Kidney epithelial cell (primary cell): ENCODE measurements at regions not wholly inside any gene's neighbourhood (a gene's known extent, or its start where the extent isn't known, plus 50 kb on each side); places are given as distances from the start of the nearest gene placed in this dataset.

Experiments
- DNase-seq: peaks from one replicate; pipeline ENCODE4 v3.0.0-alpha.2; 2010; ENCODE audit warnings: low read depth
- H3K27me3 ChIP-seq: 2 replicates; pipeline ENCODE4 v1.6.0; 2011; ENCODE audit warnings: low read length; ENCODE audit not compliant: control insufficient read depth, insufficient read depth
- H3K36me3 ChIP-seq: 2 replicates; pipeline ENCODE4 v1.5.1; 2011; ENCODE audit warnings: low read length; ENCODE audit not compliant: control insufficient read depth, insufficient read depth
- H3K4me3 ChIP-seq: 2 replicates; pipeline ENCODE4 v1.5.1; 2011; ENCODE audit warnings: low read depth, mild to moderate bottlenecking, control low read depth, low read length
- TF ChIP-seq, protein P1 (sequence below): IDR thresholded peaks from 2 replicates; pipeline ENCODE4 v1.5.1; 2011; ENCODE audit warnings: mild to moderate bottlenecking, moderate library complexity, low read length, control low read depth, inconsistent platforms; ENCODE audit not compliant: insufficient read depth, poor library complexity, severe bottlenecking

DNA sequence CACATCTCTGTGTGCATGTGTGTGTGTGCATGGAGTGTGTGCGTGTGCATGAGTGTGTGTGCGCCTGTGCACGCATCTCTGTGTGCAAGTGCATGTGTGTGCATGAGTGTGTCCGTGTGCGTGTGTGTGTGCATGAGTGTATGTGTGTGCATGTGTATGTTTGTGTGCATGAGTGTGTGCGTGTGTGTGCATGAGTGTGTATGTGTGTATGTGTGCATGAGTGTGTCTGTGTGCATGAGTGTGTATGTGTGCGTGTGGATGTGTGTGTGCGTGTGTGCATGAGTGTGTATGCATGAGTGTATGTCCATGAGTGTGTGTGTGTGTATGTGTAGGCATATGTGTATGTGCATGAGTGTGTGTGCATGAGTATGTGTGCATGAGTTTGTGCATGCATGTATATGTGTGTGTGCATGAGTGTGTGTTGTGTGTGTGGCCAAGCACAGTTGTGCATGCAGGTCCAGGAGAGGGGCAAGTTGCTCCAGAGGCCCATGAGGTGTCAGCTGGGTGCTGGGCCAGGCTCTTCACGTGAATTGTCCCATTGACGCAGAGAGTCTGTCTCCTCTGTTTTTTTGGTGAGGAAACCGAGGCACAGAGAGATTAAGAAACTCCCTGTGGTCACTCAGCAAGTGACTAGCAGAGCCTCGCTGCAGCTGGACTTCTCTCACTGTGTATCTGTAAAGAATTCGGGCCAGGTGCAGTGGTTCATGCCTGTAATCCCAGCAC is 75.5 kb downstream of the ASB1 start:
- TF ChIP-seq, protein P1, sequence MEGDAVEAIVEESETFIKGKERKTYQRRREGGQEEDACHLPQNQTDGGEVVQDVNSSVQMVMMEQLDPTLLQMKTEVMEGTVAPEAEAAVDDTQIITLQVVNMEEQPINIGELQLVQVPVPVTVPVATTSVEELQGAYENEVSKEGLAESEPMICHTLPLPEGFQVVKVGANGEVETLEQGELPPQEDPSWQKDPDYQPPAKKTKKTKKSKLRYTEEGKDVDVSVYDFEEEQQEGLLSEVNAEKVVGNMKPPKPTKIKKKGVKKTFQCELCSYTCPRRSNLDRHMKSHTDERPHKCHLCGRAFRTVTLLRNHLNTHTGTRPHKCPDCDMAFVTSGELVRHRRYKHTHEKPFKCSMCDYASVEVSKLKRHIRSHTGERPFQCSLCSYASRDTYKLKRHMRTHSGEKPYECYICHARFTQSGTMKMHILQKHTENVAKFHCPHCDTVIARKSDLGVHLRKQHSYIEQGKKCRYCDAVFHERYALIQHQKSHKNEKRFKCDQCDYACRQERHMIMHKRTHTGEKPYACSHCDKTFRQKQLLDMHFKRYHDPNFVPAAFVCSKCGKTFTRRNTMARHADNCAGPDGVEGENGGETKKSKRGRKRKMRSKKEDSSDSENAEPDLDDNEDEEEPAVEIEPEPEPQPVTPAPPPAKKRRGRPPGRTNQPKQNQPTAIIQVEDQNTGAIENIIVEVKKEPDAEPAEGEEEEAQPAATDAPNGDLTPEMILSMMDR: no peak
- no peak overlapping the region for H3K4me3 ChIP-seq

DNA sequence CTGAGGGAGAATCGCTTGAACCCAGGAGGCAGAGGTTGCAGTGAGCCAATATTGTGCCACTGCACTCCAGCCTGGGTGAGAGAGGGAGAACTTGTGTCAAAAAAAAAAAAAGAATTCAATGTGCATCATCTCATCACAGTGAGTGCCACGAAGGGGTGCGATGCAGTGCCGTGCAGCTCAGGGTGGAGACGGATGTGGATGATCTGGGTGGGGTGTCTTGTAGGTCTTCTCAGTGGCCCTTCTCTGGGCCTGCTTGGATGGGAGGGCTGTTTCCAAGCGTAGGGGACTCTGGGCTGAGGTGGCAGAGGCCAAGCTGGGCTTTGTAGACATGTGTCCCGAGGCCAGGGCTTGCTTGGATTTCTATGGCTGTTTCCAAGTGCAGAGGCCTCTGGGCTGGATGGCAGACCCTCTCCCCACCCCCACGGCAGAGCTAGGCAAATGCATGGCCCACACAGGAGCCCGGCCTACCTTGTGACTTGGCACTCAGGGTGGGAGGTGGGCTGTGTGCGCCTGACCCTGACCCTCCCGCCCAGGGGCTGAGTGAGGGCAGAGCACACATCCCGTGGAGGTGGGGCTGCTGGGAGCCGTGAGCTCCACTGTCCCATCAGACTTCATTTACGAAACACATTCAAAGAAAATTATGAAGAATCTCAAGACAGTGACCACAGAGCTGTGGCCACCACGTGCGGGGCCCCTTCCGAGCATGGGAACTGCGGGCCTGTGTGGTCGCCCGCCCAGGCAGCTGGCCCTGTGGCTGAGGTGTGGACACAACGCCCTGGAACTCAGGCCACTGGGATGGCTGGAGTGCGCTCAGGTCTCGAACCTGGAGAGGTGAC is 76.4 kb downstream of the ASB1 start:
- no peak for DNase-seq
- H3K36me3 ChIP-seq: no peaks in the 10 kb centered on the region
- TF ChIP-seq, protein P1: no peak

More for the DNA sequence above, 75.5 kb downstream of the ASB1 start:
- Histone ChIP-seq H3K27me3 (peaks cover 3% of the 10 kb centered on the region), H3K36me3 (no peaks in the 10 kb centered on the region)
- no peak for DNase-seq

DNA sequence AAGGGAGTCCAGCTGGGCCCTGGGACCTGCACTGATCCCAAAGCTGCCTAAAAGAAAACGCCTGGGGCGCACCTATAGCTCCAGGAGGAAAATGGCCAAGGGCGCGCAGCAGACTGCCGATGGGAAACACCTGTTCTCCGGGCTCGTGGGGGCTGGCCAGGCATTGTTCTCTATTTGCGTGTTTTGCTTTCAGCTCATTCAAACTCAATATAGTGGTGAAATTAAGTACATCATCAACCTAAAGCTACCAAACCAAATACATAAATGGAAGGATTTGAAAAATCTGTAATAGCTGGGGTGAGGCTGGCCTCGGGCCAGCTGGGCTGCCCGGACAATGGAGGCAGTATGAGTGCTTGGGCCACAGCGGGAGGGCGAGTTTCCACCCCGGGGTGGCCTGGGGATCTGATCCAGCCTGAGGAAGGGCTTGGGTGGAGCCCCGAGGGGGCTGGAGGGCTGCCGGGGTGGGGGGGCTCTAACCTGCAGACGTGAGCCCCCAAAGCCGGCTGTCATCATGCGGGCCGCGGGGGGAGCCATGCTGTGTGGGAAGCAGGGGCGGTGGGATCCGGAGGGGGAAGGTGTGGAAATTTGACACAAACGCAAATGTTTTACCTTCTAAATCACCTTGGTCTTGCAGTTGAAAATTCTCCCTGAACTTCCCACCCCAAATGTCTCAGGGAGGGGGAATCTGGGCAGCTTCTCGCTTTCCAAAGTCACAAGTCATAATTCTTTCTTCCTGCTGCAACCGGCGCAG is 77.6 kb downstream of the ASB1 start:
- Histone ChIP-seq H3K36me3 (no peaks in the 10 kb centered on the region), H3K4me3 (no peak overlapping the region), H3K27me3 (peaks cover 5% of the 10 kb centered on the region)
- no peak for DNase-seq
- TF ChIP-seq, protein P1: no peak

More for the DNA sequence above, 76.4 kb downstream of the ASB1 start:
- Histone ChIP-seq H3K27me3 (peaks cover 5% of the 10 kb centered on the region), H3K4me3 (no peak overlapping the region)

- TF ChIP-seq, protein P1: no peak
- no peak overlapping the region for H3K4me3 ChIP-seq
- peaks cover 5% of the 10 kb centered on the region for H3K27me3 ChIP-seq
- no peak for DNase-seq
- H3K36me3 ChIP-seq: no peaks in the 10 kb centered on the region
Observed at GRCh38 chr2:238505119-238505891, 78.6 kb downstream of the ASB1 start.

DNA sequence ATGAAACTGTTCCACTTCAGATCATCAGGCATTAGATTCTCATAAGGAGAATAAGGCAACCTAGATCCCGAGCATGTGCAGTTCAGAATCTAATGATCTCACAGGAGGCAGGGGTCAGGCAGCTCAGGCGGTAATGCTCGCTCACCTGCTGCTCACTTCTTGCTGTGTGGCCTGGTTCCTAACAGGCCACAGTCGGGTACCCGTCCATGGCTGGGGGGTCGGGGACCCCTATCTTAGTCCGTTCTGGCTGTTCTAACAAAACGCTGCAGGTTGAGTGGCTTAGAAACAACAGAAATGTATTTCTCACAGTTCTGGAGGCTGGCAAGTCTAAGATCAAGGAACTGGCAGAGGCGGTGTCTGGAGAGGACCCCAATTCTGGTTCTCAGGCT is 79.2 kb downstream of the ASB1 start:
- Histone ChIP-seq H3K4me3 (no peak overlapping the region), H3K36me3 (no peaks in the 10 kb centered on the region), H3K27me3 (peaks cover 5% of the 10 kb centered on the region)
- TF ChIP-seq, protein P1: no peak
- DNase-seq: no peak
